Stomach (tissue), 8 donors: ENCODE measurements at regions not wholly inside any gene's neighbourhood (a gene's known extent, or its start where the extent isn't known, plus 50 kb on each side); places are given as distances from the start of the nearest gene placed in this dataset.
A peak's percentile ranks its signal among the peaks of the same experiment; 100 is the strongest.

Experiments
- DNase-seq, 2 donors: peaks; one replicate each; pipeline versions ENCODE4 v3.0.0 to v3.0.0-alpha.2; 2013 to 2019
- H3K27ac ChIP-seq, 5 donors: fragments of 200-600 bp in 4 of 5; sonication (generic) in 4 of 5; one replicate each; pipeline ENCODE4 v1.5.1; 2013 to 2019; ENCODE audit warnings: mild to moderate bottlenecking in 1 of 5, moderate library complexity in 1 of 5
- H3K27me3 ChIP-seq, 3 donors: fragments of 200-600 bp; sonication (generic); one replicate each; pipeline ENCODE4 v1.5.1; 2017 to 2019; ENCODE audit warnings: mixed run types in 1 of 3
- H3K36me3 ChIP-seq, 4 donors: fragments of 200-600 bp; sonication (generic); 1 replicate in 3 of 4; 2 replicates in 1 of 4; pipeline ENCODE4 v1.5.1; 2016 to 2019
- H3K4me1 ChIP-seq, 4 donors: fragments of 200-600 bp; sonication (generic); one replicate each; pipeline ENCODE4 v1.5.1; 2016 to 2019
- H3K4me3 ChIP-seq, 4 donors: fragments of 200-600 bp; sonication (generic) in 3 of 4; one replicate each; pipeline ENCODE4 v1.5.1; 2016 to 2019; ENCODE audit warnings: mild to moderate bottlenecking in 1 of 4
- H3K9me3 ChIP-seq, 4 donors: fragments of 200-600 bp; sonication (generic); one replicate each; pipeline ENCODE4 v1.5.1; 2016 to 2019
- CTCF ChIP-seq, 7 experiments: fragments of 450-650 bp in 4 of 7; fragments of 200-600 bp in 3 of 7; sonication (generic) in 3 of 7; IDR thresholded peaks; one replicate each; pipeline ENCODE4 v1.5.1; 2016 to 2019; ENCODE audit warnings: antibody characterized with exemption in 7 of 7, control low read depth in 2 of 7, mild to moderate bottlenecking in 1 of 7
- EP300 ChIP-seq: sonication (generic); formaldehyde crosslinking; IDR thresholded peaks from one replicate; pipeline ENCODE4 v1.6.1; 2017; ENCODE audit warnings: antibody characterized with exemption
- POLR2A ChIP-seq, 4 donors: fragments of 450-650 bp; IDR thresholded peaks; one replicate each; pipeline ENCODE4 v1.6.1; 2016; ENCODE audit warnings: antibody characterized with exemption in 4 of 4, control low read depth in 2 of 4, mild to moderate bottlenecking in 1 of 4, moderate library complexity in 1 of 4
- POLR2AphosphoS5 ChIP-seq, 3 donors: sonication (generic); formaldehyde crosslinking; IDR thresholded peaks; one replicate each; pipeline ENCODE4 v1.6.1; 2016; ENCODE audit warnings: antibody characterized with exemption in 3 of 3
- WGBS, 5 donors: extraction: QIAGEN DNeasy Blood & Tissue Kit in 3 of 5; methylation state at CpG; one replicate each; pipeline versions ENCODE4 v1.1.5 to v1.1.7; 2013 to 2018; 5-methylcytosine and 5-hydroxymethylcytosine counted together
- intact Hi-C: fragments of 100-400 bp; cut with DNase I; formaldehyde crosslinking; loops from one replicate; pipeline ENCODE4 v1.15.1; 2023; ENCODE audit warnings: low total_unique reads
- donor health status: healthy with polysubstance abuse.
- donor health status: Bipolar disorder and iron deficiency.
- donor health status: healthy.

GRCh38 chr18:57975805-57976204 is 68.2 kb upstream of the NEDD4L start:
- intact Hi-C loops, result no loop called here
- 9 to 59% (median 33%) methylated on average over 2 of the region's 2 CpGs for WGBS, 5 donors
- Histone ChIP-seq H3K36me3 (no peaks in the 10 kb centered on the region), H3K27me3 (no peaks in the 10 kb centered on the region), H3K27ac (peak overlapping the region; percentile 3 to 84 (median 46)), H3K4me1 (peaks cover 0 to 41% (median 18%) of the 10 kb centered on the region in 4 donors), H3K9me3 (no peaks in the 10 kb centered on the region), H3K4me3 (peak overlapping the region in 1 of 4 donors; percentile 18)
- TF ChIP-seq POLR2A (IDR thresholded peaks at IDR 0.05) (no peak), EP300 (no peak), CTCF (IDR thresholded peaks at IDR 0.05) (no peak)
- no peak for DNase-seq

- Histone ChIP-seq H3K4me3 (no peak overlapping the region), H3K9me3 (no peaks in the 10 kb centered on the region), H3K36me3 (no peaks in the 10 kb centered on the region), H3K4me1 (peaks cover 0 to 37% (median 18%) of the 10 kb centered on the region in 4 donors), H3K27ac (peak overlapping the region; percentile 10 to 84 (median 11)), H3K27me3 (no peaks in the 10 kb centered on the region)
- intact Hi-C loops, result no loop called here
- no peak for DNase-seq
- 50 to 70% (median 64%) methylated on average over 6 of the region's 6 CpGs for WGBS, 5 donors
- TF ChIP-seq EP300 (no peak), POLR2AphosphoS5 (IDR thresholded peaks at IDR 0.05) (peak in 1 of 3 donors; percentile 26)
Observed at GRCh38 chr18:57974585-57975265, 69.3 kb upstream of the NEDD4L start.

- TF ChIP-seq POLR2AphosphoS5 (IDR thresholded peaks at IDR 0.05), result no peak
- TF ChIP-seq POLR2A (IDR thresholded peaks at IDR 0.05), result no peak
- no peak for TF ChIP-seq CTCF (IDR thresholded peaks at IDR 0.05)
- no peak for TF ChIP-seq EP300
- H3K4me1 ChIP-seq, result peaks cover 0 to 36% (median 18%) of the 10 kb centered on the region in 4 donors
- intact Hi-C loops, result no loop called here
- DNase-seq, result no peak
- WGBS, 5 donors, result 93 to 96% (median 95%) methylated on average over 7 of the region's 7 CpGs
- no peaks in the 10 kb centered on the region for H3K9me3 ChIP-seq
- no peaks in the 10 kb centered on the region for H3K36me3 ChIP-seq
- no peaks in the 10 kb centered on the region for H3K27me3 ChIP-seq
- no peak overlapping the region for H3K4me3 ChIP-seq
- no peak overlapping the region for H3K27ac ChIP-seq
Observed at GRCh38 chr18:57973889-57974288, 70.1 kb upstream of the NEDD4L start.

- TF ChIP-seq CTCF (IDR thresholded peaks at IDR 0.05) (peak in 1 of 7 experiments; percentile 5), EP300 (no peak), POLR2A (IDR thresholded peaks at IDR 0.05) (no peak), POLR2AphosphoS5 (IDR thresholded peaks at IDR 0.05) (no peak)
- Histone ChIP-seq H3K9me3 (no peaks in the 10 kb centered on the region), H3K27me3 (no peaks in the 10 kb centered on the region), H3K36me3 (no peaks in the 10 kb centered on the region), H3K4me1 (peaks cover 0 to 8% (median 3%) of the 10 kb centered on the region in 4 donors), H3K4me3 (no peak overlapping the region), H3K27ac (no peak overlapping the region)
- intact Hi-C loops, result no loop called here
- WGBS, 5 donors, result 85 to 93% (median 93%) methylated on average over 12 of the region's 12 CpGs
- DNase-seq, result no peak
Observed at GRCh38 chr18:57970356-57971095, 73.5 kb upstream of the NEDD4L start.

- no peak for DNase-seq
- H3K9me3 ChIP-seq, result no peaks in the 10 kb centered on the region
- H3K4me3 ChIP-seq, result no peak overlapping the region
- intact Hi-C loops, result no loop called here
- H3K27me3 ChIP-seq, result no peaks in the 10 kb centered on the region
- WGBS, 5 donors, result 71 to 84% (median 82%) methylated on average over 2 of the region's 2 CpGs
- peaks cover 0 to 4% (median 2%) of the 10 kb centered on the region in 4 donors for H3K4me1 ChIP-seq
- no peak for TF ChIP-seq POLR2AphosphoS5 (IDR thresholded peaks at IDR 0.05)
- H3K27ac ChIP-seq, result no peak overlapping the region
- no peaks in the 10 kb centered on the region for H3K36me3 ChIP-seq
Observed at GRCh38 chr18:57969824-57970223, 74.2 kb upstream of the NEDD4L start.
